Retinal pigment epithelial cell (primary cell): ENCODE measurements at regions not wholly inside any gene's neighbourhood (a gene's known extent, or its start where the extent isn't known, plus 50 kb on each side); places are given as distances from the start of the nearest gene placed in this dataset.

Source experiments
- DNase-seq: peaks from one replicate; pipeline ENCODE4 v3.0.0-alpha.2; 2010; ENCODE audit warnings: low read depth
- H3K4me3 ChIP-seq: 2 replicates; pipeline ENCODE4 v1.5.1; 2011; ENCODE audit warnings: mild to moderate bottlenecking, low read length, control low read depth, moderate library complexity
- TF ChIP-seq, protein P1 (sequence below): conservative IDR thresholded peaks from 2 replicates; pipeline ENCODE4 v1.5.1; 2011; ENCODE audit warnings: low read depth, low read length, control low read depth, inconsistent platforms

DNA sequence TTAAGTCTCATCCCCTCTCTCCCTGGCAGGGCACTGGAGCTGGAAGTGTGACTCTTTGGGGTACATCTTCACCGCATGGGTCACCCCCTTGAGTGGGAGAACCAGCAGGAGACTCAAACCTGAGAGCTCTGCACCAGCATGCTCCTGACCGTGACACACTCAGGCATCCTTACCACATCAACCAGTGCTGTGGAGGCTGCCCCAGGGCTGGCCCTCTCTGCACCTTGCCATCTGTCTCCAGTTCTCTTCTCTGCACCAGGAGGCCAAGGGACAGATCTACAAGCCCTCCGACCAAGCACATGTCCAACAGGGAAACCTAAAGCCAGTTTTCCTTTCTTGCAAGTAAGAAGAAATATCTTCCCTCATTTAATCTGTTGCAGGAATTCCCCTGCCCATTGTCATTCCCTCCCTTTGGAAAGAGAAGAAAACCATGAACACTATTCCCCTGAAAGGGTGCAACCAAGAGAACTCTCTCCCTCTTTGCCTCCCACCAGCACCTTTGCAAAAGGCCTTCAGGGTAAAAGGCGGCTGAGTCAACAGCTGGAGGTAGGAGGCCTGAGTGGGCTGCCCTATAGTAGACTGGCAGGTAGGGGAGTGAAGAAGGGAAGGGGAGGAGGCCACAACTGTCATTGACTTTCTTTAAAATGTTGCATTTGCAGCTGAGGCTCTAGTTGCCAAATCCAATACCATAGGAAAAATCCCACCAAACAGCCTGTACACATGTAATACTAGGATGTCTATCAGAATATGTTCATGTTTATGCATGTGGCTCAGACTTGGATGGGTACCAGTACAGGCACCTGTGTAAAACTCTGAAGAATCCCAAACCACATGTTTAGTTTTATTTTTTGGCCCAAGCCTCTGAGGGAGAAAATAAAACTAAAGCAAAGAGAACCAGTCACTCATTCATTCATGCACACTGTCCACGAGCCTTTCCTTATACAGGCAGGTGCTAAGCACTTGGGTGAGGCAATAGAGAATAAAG, 117.0 kb downstream of the WT1 start:
- DNase-seq, result no peak
- H3K4me3 ChIP-seq, result no peak overlapping the region
- TF ChIP-seq, protein P1, sequence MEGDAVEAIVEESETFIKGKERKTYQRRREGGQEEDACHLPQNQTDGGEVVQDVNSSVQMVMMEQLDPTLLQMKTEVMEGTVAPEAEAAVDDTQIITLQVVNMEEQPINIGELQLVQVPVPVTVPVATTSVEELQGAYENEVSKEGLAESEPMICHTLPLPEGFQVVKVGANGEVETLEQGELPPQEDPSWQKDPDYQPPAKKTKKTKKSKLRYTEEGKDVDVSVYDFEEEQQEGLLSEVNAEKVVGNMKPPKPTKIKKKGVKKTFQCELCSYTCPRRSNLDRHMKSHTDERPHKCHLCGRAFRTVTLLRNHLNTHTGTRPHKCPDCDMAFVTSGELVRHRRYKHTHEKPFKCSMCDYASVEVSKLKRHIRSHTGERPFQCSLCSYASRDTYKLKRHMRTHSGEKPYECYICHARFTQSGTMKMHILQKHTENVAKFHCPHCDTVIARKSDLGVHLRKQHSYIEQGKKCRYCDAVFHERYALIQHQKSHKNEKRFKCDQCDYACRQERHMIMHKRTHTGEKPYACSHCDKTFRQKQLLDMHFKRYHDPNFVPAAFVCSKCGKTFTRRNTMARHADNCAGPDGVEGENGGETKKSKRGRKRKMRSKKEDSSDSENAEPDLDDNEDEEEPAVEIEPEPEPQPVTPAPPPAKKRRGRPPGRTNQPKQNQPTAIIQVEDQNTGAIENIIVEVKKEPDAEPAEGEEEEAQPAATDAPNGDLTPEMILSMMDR, result no peak

DNA sequence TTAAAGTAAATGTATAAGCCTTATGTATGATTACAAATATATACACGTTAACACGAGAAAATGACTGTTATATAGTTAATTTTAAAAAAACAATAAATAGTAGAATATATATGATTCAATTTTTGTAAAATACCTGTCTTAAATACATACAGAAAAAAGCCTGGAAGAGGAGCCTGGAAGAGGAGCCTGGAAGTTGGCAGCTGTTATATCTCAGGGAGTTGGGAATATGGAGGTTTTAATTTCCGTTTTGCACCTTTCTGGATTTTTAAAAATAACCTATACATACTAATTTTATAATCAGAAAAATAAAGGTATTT, 111.6 kb downstream of the WT1 start:
- no peak overlapping the region for H3K4me3 ChIP-seq
- no peak for DNase-seq
- TF ChIP-seq, protein P1, result no peak

DNA sequence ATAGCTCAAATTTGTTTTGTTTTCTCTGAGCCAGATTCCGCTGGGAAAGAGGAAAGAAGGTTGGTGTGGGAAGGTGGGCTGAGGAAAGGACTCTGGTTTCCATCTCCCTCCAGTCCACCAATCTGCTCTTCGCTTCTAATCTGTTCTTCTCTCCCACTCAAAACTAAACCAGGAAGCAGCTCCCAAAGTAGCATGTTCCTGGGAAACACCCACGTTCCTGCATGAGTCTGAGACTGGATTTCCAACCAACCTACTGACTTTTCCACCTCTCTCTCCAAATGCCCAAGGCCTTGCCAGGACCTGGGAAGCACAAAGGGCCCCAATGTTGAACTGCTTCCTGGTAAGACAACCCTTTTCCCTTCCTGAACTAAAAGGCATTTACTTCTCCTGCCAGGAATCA, 110.2 kb downstream of the WT1 start:
- TF ChIP-seq, protein P1, result no peak
- no peak overlapping the region for H3K4me3 ChIP-seq
- no peak for DNase-seq

DNA sequence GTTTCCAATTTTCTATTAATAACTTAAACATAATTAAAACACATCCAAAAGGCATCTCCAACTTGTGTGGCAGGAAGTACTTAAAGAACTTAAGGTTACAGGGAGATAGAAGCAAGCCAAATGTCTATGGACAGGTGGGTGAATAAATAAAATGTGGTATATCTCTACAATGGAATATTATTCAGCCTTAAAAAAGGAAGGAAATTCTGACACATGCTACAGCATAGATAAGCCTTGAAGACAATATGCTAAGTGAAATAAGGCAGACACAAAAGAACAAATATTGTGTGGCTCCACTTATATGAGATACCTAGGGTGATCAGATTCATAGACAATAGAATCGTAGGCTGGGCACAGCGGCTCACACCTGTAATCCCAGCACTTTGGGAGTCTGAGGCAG, 109.6 kb downstream of the WT1 start:
- no peak for DNase-seq
- TF ChIP-seq, protein P1, result no peak
- no peak overlapping the region for H3K4me3 ChIP-seq

DNA sequence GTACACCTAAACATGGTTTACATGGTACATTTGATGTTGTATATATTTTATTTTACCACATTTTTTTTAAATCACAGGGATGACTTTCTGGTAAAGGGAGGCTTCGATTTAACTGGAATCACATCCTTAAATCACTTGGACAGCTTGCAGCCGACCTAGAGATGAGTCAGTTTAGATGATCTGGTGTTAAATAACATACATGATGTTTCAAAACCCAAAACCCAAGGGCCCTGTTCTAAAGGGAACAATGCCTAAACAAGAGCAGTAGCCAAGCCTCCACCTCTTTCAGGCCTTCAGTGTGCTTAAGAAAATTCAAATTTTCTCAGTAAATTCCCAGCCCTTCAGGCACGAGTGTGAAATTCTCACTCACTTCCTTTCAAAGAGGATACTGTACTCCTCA, 108.8 kb downstream of the WT1 start:
- H3K4me3 ChIP-seq, result no peak overlapping the region
- TF ChIP-seq, protein P1, result no peak
- no peak for DNase-seq

DNA sequence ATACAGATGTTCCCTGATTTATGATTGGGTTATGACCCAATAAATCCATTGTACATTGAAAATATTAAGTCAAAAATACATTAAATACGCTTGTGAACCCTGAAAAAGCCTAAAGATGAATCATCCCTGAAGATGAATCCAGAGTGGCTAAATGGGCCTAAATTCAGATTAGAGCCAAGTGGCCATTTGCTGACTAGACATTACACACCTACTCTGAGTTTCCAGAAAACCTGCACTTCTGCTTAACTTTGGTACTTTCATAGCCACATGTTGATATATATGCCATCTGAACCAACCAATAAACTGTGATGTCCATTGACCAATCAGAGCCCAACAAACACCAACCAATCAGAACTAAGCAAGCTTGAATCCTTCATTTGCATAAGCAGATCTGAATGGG, 106.9 kb downstream of the WT1 start:
- TF ChIP-seq, protein P1, result no peak
- no peak for DNase-seq
- no peak overlapping the region for H3K4me3 ChIP-seq

DNA sequence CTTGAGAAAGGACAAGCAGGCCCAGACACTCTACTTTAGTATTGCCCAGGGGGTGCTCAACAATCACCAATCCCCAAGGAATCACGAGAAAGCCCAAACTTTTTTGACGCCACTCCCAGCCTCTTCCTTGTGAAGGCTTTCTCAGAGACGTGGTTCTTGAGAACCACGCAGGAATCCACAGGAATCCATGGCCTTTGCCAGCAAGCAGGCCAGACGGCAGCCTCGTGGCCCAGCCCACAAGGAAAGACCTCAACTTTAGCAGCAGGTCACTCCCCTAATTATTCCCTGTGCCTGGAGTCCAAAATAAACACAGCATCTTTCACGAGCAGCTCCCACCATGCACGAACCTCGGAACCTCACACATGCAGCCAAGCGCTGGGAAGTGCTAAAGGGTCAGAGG, 104.2 kb downstream of the WT1 start:
- DNase-seq, result no peak
- TF ChIP-seq, protein P1, result no peak
- no peak overlapping the region for H3K4me3 ChIP-seq
